ENCODE measurements at regions not wholly inside any gene's neighbourhood (a gene's known extent, or its start where the extent isn't known, plus 50 kb on each side); places are given as distances from the start of the nearest gene placed in this dataset.
"Not testable (repeated sequence)": the region's sequence is repeated elsewhere in the genome, so short reads cannot be mapped to it uniquely, and the experiment has no call there.

DNA sequence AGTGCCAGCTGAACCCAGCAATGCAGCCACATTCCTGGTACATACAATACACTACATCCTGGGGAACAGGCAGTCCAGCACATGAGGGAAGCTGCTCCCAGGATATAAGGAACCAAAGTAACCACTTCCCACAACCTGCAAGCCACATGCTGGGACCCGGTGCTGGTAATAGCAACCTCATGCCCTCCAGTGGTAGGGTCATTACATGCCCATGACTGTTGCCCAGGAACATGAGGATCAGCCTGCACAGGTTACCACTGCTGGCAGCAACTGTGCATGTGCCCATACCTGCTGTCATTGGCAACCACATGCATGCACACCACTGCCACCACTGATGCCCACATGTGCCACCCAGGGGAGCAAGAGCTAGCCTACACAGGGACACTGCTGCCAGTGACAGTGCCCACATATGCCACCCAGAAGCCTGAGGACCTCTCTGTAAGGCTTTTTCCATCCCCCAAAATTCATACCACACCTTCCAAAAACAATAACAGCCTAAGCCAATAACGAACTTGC is 1982.5 kb downstream of the ARAP2 start:
- DNase-seq (ENCODE audit: low read depth, low spot score), result no peak

DNA sequence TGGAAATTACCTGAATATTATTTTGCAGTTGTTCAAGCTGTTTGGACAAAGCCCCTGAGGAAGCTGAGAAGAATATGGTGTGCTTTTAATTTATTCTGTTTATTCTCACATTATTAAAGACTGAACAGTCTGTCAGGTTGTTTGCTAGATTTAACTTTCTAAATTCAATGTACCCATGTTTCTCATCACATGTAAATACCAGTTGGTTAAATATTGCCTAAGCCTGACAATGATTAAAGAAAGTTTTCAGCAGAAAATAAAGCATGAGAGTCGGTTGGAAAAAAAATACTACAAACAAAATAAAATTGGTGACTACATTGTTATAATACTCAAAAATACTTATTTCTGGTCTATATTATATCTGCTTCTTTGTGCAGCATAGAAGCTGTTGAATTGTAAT is 1974.7 kb downstream of the ARAP2 start:
- no peak for DNase-seq (ENCODE audit: low read depth, low spot score)

DNA sequence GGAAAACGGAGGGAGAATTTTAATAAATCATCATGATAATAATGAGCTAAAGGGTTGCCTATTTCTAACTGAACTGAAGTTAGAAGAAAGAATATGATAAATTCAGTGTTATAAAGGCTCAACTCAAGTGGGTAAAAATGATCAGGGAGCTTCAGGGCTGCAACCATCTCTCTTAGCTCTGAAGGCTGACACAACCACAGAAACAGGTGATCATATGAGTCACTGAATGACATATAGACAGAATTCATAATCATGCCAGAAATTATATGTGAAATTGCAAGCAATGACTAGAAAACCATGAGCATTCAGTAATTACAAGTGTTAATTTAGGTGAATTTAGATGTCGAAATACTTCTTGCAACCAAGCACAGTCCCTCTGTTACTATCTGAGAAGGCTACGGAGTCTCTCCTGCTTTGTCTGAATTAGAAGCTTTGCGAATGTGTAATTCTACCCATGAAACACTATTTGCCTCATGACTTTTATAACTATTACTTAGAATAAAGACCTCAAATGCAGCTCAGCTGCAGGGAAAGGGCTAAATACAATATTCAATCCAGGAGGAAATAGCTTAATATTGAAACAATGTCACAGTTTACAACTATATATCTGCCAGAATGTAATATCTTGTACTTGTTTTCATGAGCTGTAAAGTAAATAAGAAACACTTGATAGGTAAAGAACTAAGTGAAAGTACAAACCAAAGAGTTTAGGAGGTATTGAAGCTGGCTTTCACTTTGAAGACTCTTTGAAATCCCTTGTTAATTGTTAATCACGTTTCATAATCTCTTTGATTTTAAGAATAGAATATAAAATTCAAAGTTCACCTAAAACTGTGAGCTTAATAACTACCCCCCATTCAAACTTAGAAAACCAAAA is 1972.6 kb downstream of the ARAP2 start:
- no peak for DNase-seq (ENCODE audit: low read depth, low spot score)

DNA sequence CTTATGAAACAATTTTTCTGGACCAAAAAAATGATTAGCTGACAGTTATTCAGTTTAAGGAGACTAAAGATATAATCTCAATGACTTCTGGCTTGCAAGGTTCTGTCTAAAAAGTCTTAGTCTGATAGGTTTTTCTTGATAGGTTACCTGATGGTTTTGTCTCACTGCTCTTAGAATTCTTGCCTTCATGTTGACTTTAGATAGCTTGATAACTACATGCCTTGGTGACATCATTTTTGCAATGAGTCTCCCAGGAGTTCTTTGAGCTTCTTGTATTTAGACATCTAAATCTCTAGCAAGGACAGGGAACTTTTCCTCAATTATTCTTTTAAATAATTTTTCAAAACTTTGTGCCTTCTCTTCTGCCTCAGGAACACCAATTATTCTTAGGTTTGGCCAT is 1965.3 kb downstream of the ARAP2 start:
- DNase-seq (ENCODE audit: low read depth, low spot score), result no peak

DNA sequence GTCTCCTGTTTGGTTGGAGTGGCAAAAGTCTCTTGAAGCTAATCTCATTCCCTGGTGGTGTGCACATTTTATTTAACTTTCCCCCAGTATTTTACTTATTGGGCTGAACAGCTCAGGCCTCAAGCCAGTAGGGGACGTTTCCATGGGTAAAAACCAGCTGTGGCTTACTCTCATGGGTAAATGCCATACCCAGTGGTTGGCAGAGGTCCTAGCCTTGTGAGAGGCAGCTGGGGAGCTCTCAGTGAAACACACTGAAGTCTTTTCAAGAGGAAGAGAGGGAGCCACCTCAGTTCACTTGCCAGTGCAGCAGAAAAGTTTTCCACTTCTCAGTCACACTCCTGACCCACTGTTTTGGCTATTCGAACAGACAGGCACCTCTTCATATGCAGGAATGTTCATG is 1964.2 kb downstream of the ARAP2 start:
- no peak for DNase-seq (ENCODE audit: low read depth, low spot score)

DNA sequence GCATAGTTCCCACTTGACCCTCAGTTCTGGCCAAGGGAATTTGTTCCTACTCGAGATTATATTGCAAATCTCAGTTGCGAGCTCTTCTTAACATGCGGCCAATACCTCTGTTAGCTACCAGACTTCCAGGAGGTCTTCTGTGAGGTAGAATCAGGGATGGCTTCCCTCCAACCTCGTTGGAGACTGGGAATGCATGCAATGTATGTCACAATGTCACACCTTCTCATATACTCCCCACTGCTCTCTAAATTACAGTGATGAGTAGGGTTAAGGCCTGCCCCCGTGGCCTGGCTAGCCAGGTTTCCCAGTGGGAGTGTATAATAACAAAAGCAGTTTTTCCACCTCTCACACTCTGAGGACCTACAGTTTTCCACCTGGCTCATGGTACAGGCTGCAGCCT is 1962.5 kb downstream of the ARAP2 start:
- no peak for DNase-seq (ENCODE audit: low read depth, low spot score)

DNA sequence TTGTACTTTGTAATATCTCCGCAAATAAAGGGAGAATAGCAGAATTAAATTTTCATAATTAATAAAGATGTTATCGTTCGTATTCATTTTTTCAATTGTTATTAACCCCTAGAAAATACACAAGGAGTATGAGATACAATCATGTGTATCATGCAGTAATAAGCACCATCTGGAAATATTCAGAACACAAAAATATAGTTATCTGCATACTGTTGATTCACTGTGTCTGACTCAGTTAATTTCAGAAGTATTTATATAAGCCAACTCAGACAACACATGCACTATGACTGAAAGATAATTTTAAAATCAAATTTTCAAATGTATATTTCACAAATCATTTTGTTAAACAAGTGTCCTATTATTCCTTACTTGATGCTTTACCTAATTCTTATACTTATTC is 1954.8 kb downstream of the ARAP2 start:
- no peak for DNase-seq (ENCODE audit: low read depth, low spot score)

DNA sequence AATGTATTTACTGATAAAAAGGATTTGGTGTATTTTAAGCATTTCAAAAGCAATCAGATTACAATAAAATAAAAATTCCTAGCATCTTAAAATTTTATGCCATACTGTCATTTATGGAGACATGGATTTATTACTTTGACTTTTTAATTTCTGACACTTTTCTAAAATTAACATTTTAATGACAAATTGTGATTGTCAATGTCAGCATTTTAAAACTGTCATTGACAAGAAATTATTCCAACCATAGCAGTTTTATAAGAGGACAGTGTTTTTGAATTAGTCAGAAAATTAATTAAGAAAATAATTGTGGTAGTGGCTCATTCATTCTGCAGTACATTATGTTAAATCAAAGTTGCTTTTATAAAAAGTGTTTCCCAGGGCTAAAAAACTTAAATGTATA is 1954.4 kb downstream of the ARAP2 start:
- no peak for DNase-seq (ENCODE audit: low read depth, low spot score)

DNA sequence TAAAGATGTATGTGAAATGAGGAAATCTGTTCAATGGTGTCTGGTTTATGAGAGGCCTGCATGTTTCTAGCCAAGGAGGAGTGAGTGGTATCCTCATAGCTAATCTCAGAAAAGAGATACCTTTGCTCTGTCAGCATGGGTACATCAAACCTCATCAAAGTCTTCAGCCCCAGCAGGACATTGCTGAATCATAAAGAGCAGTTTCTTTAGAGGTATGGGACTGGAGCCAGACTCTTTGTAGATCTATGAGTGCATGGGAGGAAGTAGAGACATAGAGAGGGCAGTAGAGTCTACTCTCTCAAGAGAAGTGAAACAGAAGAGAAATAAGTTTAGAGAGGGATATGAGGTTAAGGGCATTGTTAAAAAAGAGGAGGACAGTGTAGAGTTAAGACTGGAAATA is 1950.9 kb downstream of the ARAP2 start:
- no peak for DNase-seq (ENCODE audit: low read depth, low spot score)

DNA sequence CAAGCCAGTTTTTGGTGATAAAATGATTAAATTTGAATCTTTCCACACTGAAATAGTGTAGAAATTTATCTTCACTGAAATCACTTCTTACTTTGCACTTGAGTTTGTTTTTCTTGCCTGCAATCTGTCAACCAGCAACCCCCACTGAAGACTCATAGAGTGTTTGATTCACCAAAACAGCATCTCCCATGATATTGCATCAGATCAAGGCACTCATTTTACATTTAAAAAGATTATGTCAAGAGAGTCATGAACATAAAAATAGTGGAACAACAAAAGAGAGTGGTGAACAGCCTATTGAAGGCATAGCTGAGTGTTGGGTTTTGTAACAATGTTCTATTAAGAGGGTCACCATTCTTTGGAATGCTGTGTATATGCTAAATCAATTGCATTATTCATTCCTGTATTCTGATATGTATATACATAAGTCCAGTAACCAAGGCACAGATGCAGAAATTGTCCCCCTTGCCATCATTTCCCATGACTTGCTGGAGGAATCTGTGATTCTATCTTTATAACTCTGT is 1934.9 kb downstream of the ARAP2 start:
- no peak for DNase-seq (ENCODE audit: low read depth, low spot score)

DNA sequence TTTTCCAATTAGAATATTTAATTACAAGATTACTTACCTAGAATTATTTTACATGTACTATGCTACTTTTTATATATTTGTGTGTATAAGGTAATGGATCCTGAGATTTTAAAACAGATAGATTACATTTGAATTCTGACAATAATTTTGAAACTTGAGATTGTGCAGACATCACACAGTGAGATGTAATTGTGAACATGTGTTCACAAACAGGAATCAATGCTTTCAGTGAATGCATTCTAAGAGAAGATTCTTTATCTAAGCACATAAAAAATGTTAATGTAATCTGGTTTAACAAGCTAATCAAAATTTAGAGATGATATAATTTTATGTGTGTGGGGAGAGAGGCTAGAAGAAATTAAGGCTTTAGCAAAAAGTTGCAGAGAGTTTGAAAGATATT is 1925.5 kb downstream of the ARAP2 start:
- no peak for DNase-seq (ENCODE audit: low read depth, low spot score)

DNA sequence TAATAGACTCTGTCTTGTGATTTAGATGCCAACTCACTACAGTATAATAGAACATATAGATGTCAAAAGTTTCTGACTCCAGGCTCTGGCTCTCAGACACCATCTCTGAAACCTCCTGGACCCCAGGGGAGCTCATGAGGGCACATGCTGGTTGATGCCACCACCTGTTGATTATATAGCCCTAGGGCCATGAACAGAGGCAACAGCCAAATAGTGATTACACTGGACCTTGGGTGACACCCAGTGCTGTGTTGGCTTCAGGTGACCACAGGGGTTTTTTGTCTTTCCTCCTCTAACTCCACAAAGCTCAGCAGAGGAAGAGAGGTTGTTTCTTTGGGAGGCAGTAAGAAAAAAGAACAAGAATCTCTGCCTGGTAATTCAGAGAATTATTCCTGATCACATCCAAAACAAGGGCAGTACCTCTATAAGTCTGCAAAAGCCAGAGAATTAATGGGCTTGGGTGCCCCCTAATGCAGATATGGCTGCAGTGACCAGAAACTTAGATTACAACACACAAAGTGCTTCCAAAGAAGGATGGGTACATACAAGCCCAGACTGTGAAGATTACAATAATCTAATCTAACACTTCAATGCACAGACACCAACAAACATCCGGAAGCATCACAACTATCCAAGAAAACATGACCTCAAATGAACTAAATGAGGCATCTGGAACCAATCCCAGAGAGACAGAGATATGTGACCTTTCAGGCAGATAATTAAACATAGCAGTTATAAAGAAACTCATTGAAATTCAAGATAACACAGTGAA is 1920.6 kb downstream of the ARAP2 start:
- DNase-seq (ENCODE audit: low read depth, low spot score), result no peak

DNA sequence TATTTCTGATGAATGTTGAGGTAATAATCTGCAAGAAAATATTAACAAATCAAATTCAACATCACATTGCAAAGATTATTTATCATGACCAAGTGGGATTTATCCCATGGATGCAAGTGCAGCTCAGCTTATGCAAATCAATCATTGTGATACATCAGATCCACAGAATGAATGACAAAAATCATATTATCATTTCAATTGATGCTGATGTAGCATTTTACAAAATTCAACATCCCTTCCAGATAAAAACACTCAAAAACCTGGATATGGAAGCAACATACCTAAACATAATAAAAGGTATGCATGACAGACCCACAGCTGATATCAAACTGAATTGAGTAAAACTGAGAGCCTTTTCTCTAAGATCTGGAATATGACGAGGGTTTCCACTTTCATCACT is 1915.4 kb downstream of the ARAP2 start:
- no peak for DNase-seq (ENCODE audit: low read depth, low spot score)

DNA sequence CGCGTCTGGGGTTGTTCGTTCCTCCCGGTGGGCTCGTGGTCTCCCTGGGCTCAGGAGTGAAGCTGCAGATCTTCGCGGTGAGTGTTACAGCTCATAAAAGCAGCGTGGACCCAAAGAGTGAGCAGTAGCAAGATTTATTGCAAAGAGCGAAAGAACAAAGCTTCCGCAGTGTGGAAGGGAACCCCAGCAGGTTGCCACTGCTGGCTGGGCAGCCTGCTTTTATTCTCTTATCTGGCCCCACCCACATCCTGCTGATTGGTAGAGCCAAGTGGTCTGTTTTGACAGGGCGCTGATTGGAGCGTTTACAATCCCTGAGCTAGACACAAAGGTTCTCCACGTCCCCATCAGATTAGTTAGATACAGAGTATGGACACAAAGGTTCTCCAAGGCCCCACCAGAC is 1909.2 kb downstream of the ARAP2 start:
- not testable (repeated sequence) for DNase-seq (ENCODE audit: low read depth, low spot score)

DNA sequence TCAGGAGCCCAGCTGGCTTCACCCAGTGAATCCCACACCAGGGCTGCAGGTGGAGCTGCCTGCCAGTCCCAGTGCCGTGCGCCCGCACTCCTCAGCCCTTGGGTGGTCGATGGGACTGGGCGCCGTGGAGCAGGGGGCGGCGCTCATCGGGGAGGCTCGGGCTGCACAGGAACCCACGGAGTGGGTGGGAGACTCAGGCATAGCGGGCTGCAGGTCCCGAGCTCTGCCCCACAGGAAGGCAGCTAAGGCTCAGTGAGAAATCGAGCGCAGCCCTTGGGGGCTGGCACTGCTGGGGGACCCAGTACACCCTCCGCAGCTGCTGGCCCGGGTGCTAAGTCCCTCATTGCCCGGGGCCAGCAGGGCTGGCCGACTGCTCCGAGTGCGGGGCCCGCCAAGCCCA is 1908.8 kb downstream of the ARAP2 start:
- DNase-seq (ENCODE audit: low read depth, low spot score), result not testable (repeated sequence)

DNA sequence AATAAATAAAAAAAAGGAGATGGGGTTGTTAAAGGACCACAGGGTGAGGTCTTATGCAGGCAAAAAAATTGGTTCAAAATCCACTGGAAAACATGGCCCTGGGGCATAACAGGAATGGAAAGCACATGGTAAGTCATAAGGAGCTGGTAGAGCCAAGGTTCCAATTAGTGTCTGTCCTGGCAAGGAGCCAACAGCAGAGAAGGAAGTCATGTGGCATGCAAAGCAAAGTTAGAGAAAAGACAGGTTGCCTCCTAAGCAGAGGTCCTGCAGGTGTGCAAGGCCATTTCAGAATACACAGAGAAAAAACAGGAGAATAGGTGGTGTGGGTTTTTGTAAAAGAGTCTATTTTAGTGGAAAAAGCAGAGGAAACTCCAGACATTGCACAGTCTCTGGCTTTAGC is 1881.7 kb downstream of the ARAP2 start:
- no peak for DNase-seq (ENCODE audit: low read depth, low spot score)

DNA sequence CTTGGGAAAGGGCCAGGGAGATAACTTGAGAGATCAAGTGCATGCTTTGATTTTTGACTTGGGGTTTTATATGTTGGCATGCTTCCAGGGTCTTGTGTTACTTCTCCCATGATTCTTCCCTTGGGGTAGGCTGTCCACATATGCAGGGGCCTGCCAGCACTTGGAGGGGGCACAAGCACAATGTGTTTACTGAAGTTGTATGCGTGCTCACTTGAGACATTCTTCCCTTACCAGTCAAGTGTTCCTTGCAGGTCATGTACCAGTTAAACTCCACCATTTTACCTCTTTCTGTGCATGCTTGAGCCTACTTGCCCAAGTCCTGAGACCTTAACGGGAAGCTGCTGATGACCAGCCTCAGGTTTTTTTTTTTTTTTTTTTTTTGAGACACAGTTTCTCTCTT is 1880.5 kb downstream of the ARAP2 start:
- no peak for DNase-seq (ENCODE audit: low read depth, low spot score)

DNA sequence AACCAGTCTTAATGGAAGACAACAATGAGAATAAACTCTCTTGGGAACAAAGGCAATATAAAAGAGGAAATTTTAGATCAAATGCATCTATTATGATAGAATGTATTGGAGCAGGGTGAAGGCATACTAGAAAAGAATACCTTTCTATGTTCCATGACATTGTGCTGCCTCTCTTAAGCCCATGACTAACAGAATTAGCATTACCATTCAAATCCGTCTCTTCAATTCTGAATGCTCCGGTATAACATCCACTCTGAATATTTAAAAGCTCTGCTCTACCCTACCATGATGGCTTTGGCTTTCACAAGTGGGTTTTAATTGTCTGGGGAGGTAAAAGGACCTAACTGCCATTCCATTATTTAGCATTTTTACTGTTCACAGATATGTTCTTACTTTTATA is 1878.4 kb downstream of the ARAP2 start:
- DNase-seq (ENCODE audit: low read depth, low spot score), result no peak

DNA sequence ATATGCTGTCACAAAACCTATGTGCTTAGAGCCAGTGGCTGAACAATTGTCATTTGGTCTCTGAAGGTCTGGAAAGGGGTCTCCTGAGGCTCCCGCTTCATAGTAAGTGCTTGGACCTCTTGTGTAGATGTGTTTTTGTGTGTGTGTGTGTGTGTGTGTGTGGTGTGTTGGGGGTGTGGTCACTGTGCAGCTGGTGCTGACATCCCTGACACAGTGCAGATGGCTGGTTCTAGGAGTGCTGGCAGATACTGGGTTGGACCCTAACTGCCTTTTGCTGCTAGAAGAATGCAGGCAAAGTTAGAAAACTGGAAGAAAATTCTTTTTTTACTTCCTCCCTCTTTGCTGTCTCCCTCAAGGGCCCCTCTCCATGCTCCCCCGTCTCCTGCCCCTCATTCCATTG is 1872.6 kb downstream of the ARAP2 start:
- DNase-seq (ENCODE audit: low read depth, low spot score), result no peak

DNA sequence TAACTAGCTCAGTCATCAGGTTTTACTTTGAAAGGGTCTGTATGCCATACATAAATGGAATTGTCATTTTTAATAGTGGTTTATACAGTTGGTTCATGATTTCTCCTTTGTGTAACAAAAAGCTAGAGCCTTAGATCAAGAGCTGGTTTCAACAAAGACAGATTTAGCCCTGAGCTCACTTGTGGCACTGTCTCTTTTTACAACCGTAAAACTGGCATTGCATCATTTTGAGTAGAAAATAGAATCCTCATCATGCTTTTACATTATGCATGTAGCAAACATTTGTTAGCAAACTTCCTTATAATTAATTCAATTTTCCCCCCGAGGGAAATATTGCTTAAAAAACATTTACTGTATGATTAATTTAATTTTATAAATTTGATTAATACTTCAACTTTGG is 1871.5 kb downstream of the ARAP2 start:
- no peak for DNase-seq (ENCODE audit: low read depth, low spot score)

DNA sequence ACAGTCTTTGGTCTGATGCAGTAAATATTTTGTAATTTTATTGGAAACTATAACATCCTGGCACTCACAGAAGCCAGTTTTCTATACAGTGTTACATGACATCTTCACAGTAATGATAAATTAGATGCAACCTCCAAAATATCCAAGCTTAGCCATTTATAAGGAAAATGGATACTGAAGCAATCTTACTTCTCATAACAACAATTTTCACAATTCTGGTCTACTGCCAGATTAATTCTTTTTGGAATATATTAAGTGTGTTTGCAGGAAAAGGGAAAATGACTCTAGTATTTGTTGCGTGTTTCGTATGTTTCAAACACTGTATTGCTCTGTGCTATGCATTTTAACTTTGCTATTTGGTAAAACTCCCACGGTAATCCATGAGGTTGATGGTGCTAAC is 1870.9 kb downstream of the ARAP2 start:
- DNase-seq (ENCODE audit: low read depth, low spot score), result no peak

DNA sequence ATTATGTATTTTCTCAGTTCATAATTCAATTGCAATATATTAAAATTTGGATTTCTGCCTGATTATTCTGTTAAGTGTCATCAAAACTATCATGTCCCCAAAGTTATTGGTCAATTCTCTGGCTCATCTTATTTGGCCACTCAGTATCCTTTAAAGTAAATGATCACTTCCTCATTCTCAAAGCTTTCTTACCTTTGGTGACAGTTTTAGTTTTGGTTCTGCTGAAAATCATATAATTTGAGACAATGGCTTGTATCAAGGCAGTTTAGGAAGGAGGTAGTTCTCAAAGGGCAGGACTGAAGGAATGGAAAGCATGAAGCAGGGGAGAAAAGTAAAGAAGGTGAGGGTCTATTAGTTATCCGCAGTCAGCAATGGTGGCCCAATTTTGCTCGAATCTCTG is 1832.1 kb downstream of the ARAP2 start:
- DNase-seq (ENCODE audit: low read depth, low spot score), result no peak

DNA sequence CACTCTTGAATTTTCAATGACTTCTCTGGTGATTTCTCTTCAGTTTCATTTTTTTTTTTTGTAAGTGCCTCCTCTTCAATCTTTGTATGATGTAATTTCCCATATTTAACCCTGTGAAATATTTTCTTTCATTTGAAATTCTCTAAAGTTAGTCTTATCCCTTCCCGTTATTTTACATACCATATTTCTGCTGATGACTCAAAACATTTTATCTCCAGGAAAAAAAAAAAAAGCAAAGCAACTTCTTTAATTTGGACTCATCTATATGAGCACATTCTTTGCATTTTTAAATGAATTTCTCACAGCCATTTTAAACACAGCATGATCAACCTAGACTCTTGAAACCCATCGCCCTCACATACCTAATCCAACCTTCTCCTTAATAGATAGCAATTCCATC is 1831.4 kb downstream of the ARAP2 start:
- no peak for DNase-seq (ENCODE audit: low read depth, low spot score)
